ENCODE measurements at regions not wholly inside any gene's neighbourhood (a gene's known extent, or its start where the extent isn't known, plus 50 kb on each side); places are given as distances from the start of the nearest gene placed in this dataset.
"Not testable (repeated sequence)": the region's sequence is repeated elsewhere in the genome, so short reads cannot be mapped to it uniquely, and the experiment has no call there.

DNA sequence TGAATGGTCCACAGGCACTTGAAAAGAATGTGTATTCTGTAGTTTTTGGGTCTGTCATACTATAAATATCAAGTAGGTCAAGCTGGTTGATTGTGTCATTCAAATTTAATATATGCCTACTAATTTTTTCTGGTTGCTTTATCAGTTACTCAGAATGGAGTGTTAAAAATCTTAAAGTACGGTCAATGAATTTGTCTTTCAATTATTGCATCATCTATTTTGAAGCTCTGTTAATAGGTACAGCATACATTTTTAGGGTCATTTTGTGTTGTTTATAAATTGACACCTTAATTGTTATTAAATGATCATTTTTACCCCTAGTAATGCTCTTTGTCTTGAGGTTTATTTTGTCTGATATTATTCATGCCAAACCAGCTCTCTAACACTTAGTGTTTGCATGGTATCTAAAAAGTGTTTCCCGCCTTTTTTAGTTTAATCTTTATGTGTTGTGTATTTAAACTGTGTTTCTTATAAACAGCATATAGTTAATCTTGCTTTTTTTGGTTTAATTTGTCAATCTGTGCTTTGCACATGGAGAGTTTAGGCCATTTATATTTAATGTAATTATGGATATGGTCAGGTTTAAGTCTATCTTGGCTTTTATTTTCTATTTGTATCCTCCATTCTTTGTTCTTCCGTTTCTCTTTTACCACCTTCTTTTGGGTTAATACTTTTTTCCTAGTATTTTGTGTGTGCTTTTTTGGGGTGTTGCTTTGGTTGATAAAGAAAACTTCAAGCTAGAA, 204.9 kb upstream of the EEF2KMT start:
- Histone ChIP-seq H3K27ac (no peak overlapping the region), H3K36me3 (replicated peaks in 1 of 2; ENCODE audit: insufficient read depth in 1 of 2, low read depth in 2 of 2) (no peaks in the 10 kb centered on the region), H3K9me3 (no peaks in the 10 kb centered on the region), H3K4me3 (no peak overlapping the region), H3K4me1 (no peaks in the 10 kb centered on the region), H3K27me3 (no peaks in the 10 kb centered on the region)
- 50 to 51% methylated on average over 3 of the region's 3 CpGs for WGBS, 2 donors
- intact Hi-C loops (cut with DNase I) = no loop called here
- TF ChIP-seq POLR2A (IDR thresholded peaks at IDR 0.05) = no peak
- TF ChIP-seq, protein P1, sequence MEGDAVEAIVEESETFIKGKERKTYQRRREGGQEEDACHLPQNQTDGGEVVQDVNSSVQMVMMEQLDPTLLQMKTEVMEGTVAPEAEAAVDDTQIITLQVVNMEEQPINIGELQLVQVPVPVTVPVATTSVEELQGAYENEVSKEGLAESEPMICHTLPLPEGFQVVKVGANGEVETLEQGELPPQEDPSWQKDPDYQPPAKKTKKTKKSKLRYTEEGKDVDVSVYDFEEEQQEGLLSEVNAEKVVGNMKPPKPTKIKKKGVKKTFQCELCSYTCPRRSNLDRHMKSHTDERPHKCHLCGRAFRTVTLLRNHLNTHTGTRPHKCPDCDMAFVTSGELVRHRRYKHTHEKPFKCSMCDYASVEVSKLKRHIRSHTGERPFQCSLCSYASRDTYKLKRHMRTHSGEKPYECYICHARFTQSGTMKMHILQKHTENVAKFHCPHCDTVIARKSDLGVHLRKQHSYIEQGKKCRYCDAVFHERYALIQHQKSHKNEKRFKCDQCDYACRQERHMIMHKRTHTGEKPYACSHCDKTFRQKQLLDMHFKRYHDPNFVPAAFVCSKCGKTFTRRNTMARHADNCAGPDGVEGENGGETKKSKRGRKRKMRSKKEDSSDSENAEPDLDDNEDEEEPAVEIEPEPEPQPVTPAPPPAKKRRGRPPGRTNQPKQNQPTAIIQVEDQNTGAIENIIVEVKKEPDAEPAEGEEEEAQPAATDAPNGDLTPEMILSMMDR (IDR thresholded peaks at IDR 0.05) = no peak
- ATAC-seq (no peak), DNase-seq (no peak)

- no peak for ATAC-seq
- 56 to 85% methylated on average over 2 to 3 of the region's 3 CpGs for WGBS, 2 donors
- Histone ChIP-seq H3K27ac (no peak overlapping the region), H3K4me3 (no peak overlapping the region), H3K27me3 (no peaks in the 10 kb centered on the region), H3K36me3 (replicated peaks in 1 of 2; ENCODE audit: insufficient read depth in 1 of 2, low read depth in 2 of 2) (no peaks in the 10 kb centered on the region), H3K4me1 (no peaks in the 10 kb centered on the region), H3K9me3 (no peaks in the 10 kb centered on the region)
- intact Hi-C loops (cut with DNase I) = no loop called here
- TF ChIP-seq, protein P1 (IDR thresholded peaks at IDR 0.05) = no peak
- TF ChIP-seq POLR2A (IDR thresholded peaks at IDR 0.05) = no peak
- no peak for DNase-seq
Measured at GRCh38 chr16:5298202-5298601, 200.6 kb upstream of the EEF2KMT start.

DNA sequence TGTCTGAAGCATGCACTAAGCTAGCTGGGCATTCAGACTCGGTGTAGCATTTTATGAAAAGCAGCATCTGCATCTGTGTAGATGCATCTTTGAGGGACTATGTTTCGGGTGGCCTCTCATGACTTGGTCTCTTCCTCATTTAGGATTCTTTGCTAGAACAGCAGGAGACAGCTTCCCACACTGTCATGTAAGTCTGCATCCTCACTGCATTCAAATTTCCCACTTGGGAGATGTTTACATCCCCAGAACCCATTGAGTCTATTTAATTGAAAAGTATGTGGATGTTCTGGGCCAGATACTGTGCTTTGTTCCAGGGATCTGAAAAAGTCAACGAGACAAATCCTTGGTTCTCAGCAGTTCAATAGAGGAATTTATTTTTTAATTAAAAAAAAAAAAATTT, 198.6 kb upstream of the EEF2KMT start:
- TF ChIP-seq, protein P1 (IDR thresholded peaks at IDR 0.05) = no peak
- no peak for TF ChIP-seq POLR2A (IDR thresholded peaks at IDR 0.05)
- Histone ChIP-seq H3K27me3 (no peaks in the 10 kb centered on the region), H3K4me1 (no peaks in the 10 kb centered on the region), H3K4me3 (no peak overlapping the region), H3K9me3 (no peaks in the 10 kb centered on the region), H3K36me3 (replicated peaks in 1 of 2; ENCODE audit: insufficient read depth in 1 of 2, low read depth in 2 of 2) (no peaks in the 10 kb centered on the region), H3K27ac (no peak overlapping the region)
- 38 to 48% methylated on average over 3 of the region's 3 CpGs for WGBS, 2 donors
- intact Hi-C loops (cut with DNase I) = no loop called here
- ATAC-seq = no peak
- no peak for DNase-seq

DNA sequence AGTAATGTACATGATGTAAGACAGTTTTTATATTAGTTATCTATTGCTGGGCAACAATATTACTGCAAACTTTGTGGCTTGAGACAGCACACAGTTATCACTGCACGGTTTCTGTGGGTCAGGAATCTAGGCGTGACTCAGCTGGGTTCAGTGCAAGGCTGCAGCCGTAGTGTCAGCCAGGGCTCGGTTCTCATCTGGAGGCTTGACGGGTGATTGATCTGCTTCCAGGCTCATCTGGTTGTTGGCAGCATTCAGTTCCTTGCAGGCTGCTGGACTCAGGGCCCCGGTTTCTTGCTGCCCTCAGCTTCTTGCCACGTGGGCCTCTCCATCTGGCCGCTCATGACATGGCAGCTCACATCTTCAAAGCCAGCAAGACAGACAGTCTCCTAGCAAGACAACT, 197.7 kb upstream of the EEF2KMT start:
- intact Hi-C loops (cut with DNase I); H3K36me3 ChIP-seq (replicated peaks in 1 of 2; ENCODE audit: insufficient read depth in 1 of 2, low read depth in 2 of 2); ATAC-seq; H3K27ac ChIP-seq; DNase-seq; H3K4me1 ChIP-seq; H3K9me3 ChIP-seq; H3K27me3 ChIP-seq; H3K4me3 ChIP-seq: not testable (repeated sequence)
- 42 to 48% methylated on average over 8 of the region's 8 CpGs for WGBS, 2 donors

DNA sequence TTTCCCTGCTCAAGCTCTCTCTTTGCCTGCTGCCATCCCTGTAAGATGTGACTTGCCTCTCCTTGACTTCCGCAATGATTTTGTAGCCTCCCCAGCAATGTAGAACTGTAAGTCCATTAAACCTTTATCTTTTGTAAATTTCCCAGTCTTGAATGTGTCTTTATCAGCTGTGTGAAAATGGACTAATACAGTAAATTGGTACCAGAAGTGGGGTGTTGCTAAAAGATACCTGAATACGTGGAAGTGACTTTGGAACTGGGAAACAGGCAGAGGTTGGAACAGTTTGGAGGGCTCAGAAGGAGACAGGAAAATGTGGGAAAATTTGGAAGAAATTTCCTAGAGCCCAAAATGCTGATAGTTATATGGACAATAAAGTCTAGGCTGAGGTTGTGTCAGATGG, 184.6 kb upstream of the EEF2KMT start:
- 83 to 84% methylated on average over 2 of the region's 2 CpGs for WGBS, 2 donors
- ATAC-seq; H3K27ac ChIP-seq; H3K4me1 ChIP-seq; intact Hi-C loops (cut with DNase I); H3K36me3 ChIP-seq (replicated peaks in 1 of 2; ENCODE audit: insufficient read depth in 1 of 2, low read depth in 2 of 2); H3K27me3 ChIP-seq; DNase-seq; H3K4me3 ChIP-seq: not testable (repeated sequence)
- peaks cover 0 to 17% (median 0%) of the 10 kb centered on the region in 3 donors for H3K9me3 ChIP-seq

- Histone ChIP-seq H3K27ac (no peak overlapping the region), H3K27me3 (no peaks in the 10 kb centered on the region), H3K36me3 (replicated peaks in 1 of 2; ENCODE audit: insufficient read depth in 1 of 2, low read depth in 2 of 2) (no peaks in the 10 kb centered on the region), H3K9me3 (no peaks in the 10 kb centered on the region), H3K4me3 (no peak overlapping the region), H3K4me1 (no peaks in the 10 kb centered on the region)
- ATAC-seq = no peak
- no peak for DNase-seq
- 61 to 63% methylated on average over 11 of the region's 11 CpGs for WGBS, 2 donors
- no peak for TF ChIP-seq POLR2A (IDR thresholded peaks at IDR 0.05)
- TF ChIP-seq, protein P1 (IDR thresholded peaks at IDR 0.05) = no peak
- intact Hi-C loops (cut with DNase I) = no loop called here
Measured at GRCh38 chr16:5257462-5257861, 159.9 kb upstream of the EEF2KMT start.
